ENCODE measurements at regions not wholly inside any gene's neighbourhood (a gene's known extent, or its start where the extent isn't known, plus 50 kb on each side); places are given as distances from the start of the nearest gene placed in this dataset.

- no peaks in the 10 kb centered on the region for H3K36me3 ChIP-seq (ENCODE audit: low read depth)
- ATAC-seq (ENCODE audit: low read depth) (no peak), DNase-seq (ENCODE audit: low spot score) (no peak)
- H3K4me1 ChIP-seq (ENCODE audit: insufficient read depth, poor library complexity, severe bottlenecking), result no peaks in the 10 kb centered on the region
- H3K27me3 ChIP-seq (ENCODE audit: insufficient read depth, poor library complexity, severe bottlenecking), result no peaks in the 10 kb centered on the region
- TF ChIP-seq CTCF (IDR thresholded peaks at IDR 0.05; ENCODE audit: poor library complexity, severe bottlenecking), result no peak
- H3K27ac ChIP-seq (ENCODE audit: poor library complexity, severe bottlenecking), result no peak overlapping the region
- peaks cover 2% of the 10 kb centered on the region for H3K9me3 ChIP-seq (ENCODE audit: severe bottlenecking)
- H3K4me3 ChIP-seq (ENCODE audit: severe bottlenecking), result no peak overlapping the region
Observed at GRCh38 chr12:47318963-47319362, 239.2 kb upstream of the AMIGO2 start.

GRCh38 chr12:47317175-47317915 lies 237.6 kb upstream of the AMIGO2 start:
- no peak for DNase-seq (ENCODE audit: low spot score)
- no peak overlapping the region for H3K27ac ChIP-seq (ENCODE audit: poor library complexity, severe bottlenecking)
- H3K27me3 ChIP-seq (ENCODE audit: insufficient read depth, poor library complexity, severe bottlenecking), result no peaks in the 10 kb centered on the region
- TF ChIP-seq CTCF (IDR thresholded peaks at IDR 0.05; ENCODE audit: poor library complexity, severe bottlenecking), result no peak
- peaks cover 2% of the 10 kb centered on the region for H3K9me3 ChIP-seq (ENCODE audit: severe bottlenecking)
- no peak overlapping the region for H3K4me3 ChIP-seq (ENCODE audit: severe bottlenecking)
- no peak for ATAC-seq (ENCODE audit: low read depth)
- H3K4me1 ChIP-seq (ENCODE audit: insufficient read depth, poor library complexity, severe bottlenecking), result no peaks in the 10 kb centered on the region
- H3K36me3 ChIP-seq (ENCODE audit: low read depth), result no peaks in the 10 kb centered on the region

- H3K4me1 ChIP-seq (ENCODE audit: insufficient read depth, poor library complexity, severe bottlenecking), result no peaks in the 10 kb centered on the region
- no peak for TF ChIP-seq CTCF (IDR thresholded peaks at IDR 0.05; ENCODE audit: poor library complexity, severe bottlenecking)
- H3K9me3 ChIP-seq (ENCODE audit: severe bottlenecking), result no peaks in the 10 kb centered on the region
- no peaks in the 10 kb centered on the region for H3K27me3 ChIP-seq (ENCODE audit: insufficient read depth, poor library complexity, severe bottlenecking)
- no peak overlapping the region for H3K27ac ChIP-seq (ENCODE audit: poor library complexity, severe bottlenecking)
- no peak overlapping the region for H3K4me3 ChIP-seq (ENCODE audit: severe bottlenecking)
- H3K36me3 ChIP-seq (ENCODE audit: low read depth), result no peaks in the 10 kb centered on the region
- DNase-seq (ENCODE audit: low spot score) (no peak), ATAC-seq (ENCODE audit: low read depth) (no peak)
Observed at GRCh38 chr12:47316609-47317049, 236.9 kb upstream of the AMIGO2 start.

- no peaks in the 10 kb centered on the region for H3K27me3 ChIP-seq (ENCODE audit: insufficient read depth, poor library complexity, severe bottlenecking)
- H3K36me3 ChIP-seq (ENCODE audit: low read depth), result no peaks in the 10 kb centered on the region
- H3K27ac ChIP-seq (ENCODE audit: poor library complexity, severe bottlenecking), result no peak overlapping the region
- DNase-seq (ENCODE audit: low spot score), result no peak
- no peak for ATAC-seq (ENCODE audit: low read depth)
- no peak overlapping the region for H3K4me3 ChIP-seq (ENCODE audit: severe bottlenecking)
- H3K9me3 ChIP-seq (ENCODE audit: severe bottlenecking), result no peaks in the 10 kb centered on the region
- H3K4me1 ChIP-seq (ENCODE audit: insufficient read depth, poor library complexity, severe bottlenecking), result no peaks in the 10 kb centered on the region
- no peak for TF ChIP-seq CTCF (IDR thresholded peaks at IDR 0.05; ENCODE audit: poor library complexity, severe bottlenecking)
Observed at GRCh38 chr12:47314996-47315395, 235.2 kb upstream of the AMIGO2 start.

- no peak for ATAC-seq (ENCODE audit: low read depth)
- no peaks in the 10 kb centered on the region for H3K27me3 ChIP-seq (ENCODE audit: insufficient read depth, poor library complexity, severe bottlenecking)
- H3K27ac ChIP-seq (ENCODE audit: poor library complexity, severe bottlenecking), result no peak overlapping the region
- H3K4me3 ChIP-seq (ENCODE audit: severe bottlenecking), result no peak overlapping the region
- peaks cover under 1% of the 10 kb centered on the region for H3K4me1 ChIP-seq (ENCODE audit: insufficient read depth, poor library complexity, severe bottlenecking)
- no peaks in the 10 kb centered on the region for H3K36me3 ChIP-seq (ENCODE audit: low read depth)
- no peaks in the 10 kb centered on the region for H3K9me3 ChIP-seq (ENCODE audit: severe bottlenecking)
- TF ChIP-seq CTCF (IDR thresholded peaks at IDR 0.05; ENCODE audit: poor library complexity, severe bottlenecking), result no peak
- DNase-seq (ENCODE audit: low spot score), result no peak
Observed at GRCh38 chr12:47312808-47313426, 233.2 kb upstream of the AMIGO2 start.

Measured in RWPE2 (cell line).